ENCODE measurements at regions not wholly inside any gene's neighbourhood (a gene's known extent, or its start where the extent isn't known, plus 50 kb on each side); places are given as distances from the start of the nearest gene placed in this dataset.

DNA sequence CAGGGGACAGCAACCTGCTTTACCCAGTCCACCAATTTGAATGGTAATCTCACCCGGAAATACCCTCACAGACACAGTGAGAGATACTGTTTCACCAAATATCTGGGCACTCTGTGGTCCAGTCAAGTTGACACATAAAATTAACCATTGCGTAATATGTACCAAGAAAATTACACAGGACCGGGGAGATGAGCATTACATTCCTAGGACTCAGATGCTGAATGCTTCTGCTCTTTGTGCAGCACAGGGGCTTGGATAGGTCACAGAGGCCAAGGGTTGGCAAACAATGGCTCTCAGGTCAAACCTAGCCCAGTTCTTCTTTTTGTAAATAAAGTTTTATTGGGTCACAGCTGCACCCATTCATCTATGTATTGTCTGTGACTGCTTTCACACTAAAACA, 557.2 kb downstream of the MN1 start:
- H3K23ac ChIP-seq (ENCODE audit: insufficient read length, low read depth, low read length) = no peak overlapping the region
- Mint-ChIP-seq H3K4me1 (peaks cover 6 to 19% of the 10 kb centered on the region in 2 experiments), H3K27me3 (ENCODE audit: low read depth) (peaks cover 12% of the 10 kb centered on the region), H3K4me3 (no peak overlapping the region), H3K27ac (no peak overlapping the region), H3K9me3 (no peaks in the 10 kb centered on the region), H3K36me3 (ENCODE audit: insufficient read depth in 1 of 3, low read depth in 3 of 3) (no peaks in the 10 kb centered on the region)
- no peak overlapping the region for H2BK12ac ChIP-seq (ENCODE audit: insufficient read length, low read depth, low read length)
- no peaks in the 10 kb centered on the region for H3K79me1 ChIP-seq (ENCODE audit: insufficient read depth, low read depth, low read length, poor library complexity, severe bottlenecking)
- no peak overlapping the region for H3T11ph ChIP-seq (ENCODE audit: low read length)
- no peak overlapping the region for H2AFZ ChIP-seq (ENCODE audit: low read length)
- H2AK5ac ChIP-seq (ENCODE audit: insufficient read length, low read length) = no peak overlapping the region
- no peak for DNase-seq
- no CpG with 5 or more reads among the region's 3 CpGs for WGBS (ENCODE audit: extremely low coverage, insufficient read length, low lambda C conversion rate)
- no peak overlapping the region for H3K27ac ChIP-seq (ENCODE audit: insufficient read length, low read depth, low read length)
- no peak overlapping the region for H4K5ac ChIP-seq (ENCODE audit: insufficient read length, low read depth, low read length)
- no peaks in the 10 kb centered on the region for H3K23me2 ChIP-seq (ENCODE audit: insufficient read length, low read depth, low read length, poor library complexity, severe bottlenecking)
- H3K56ac ChIP-seq (ENCODE audit: insufficient read length, low read depth, low read length) = no peak overlapping the region
- peaks cover 2% of the 10 kb centered on the region; the same call in 1 of the 2 replicates for H3K4me1 ChIP-seq (ENCODE audit: insufficient read depth, low read length)
- no peak overlapping the region for H3K9ac ChIP-seq (ENCODE audit: extremely low read depth, insufficient read length, low read length)
- H2BK20ac ChIP-seq (ENCODE audit: low read depth, low read length, poor library complexity, severe bottlenecking) = no peak overlapping the region
- no peak overlapping the region for H3K14ac ChIP-seq (ENCODE audit: insufficient read depth, low read length)
- H3K79me2 ChIP-seq (ENCODE audit: insufficient read depth, low read length) = no peaks in the 10 kb centered on the region
- H2BK120ac ChIP-seq (ENCODE audit: low read depth, low read length, poor library complexity, severe bottlenecking) = no peak overlapping the region
- H4K8ac ChIP-seq (replicated peaks; ENCODE audit: insufficient read length, low read depth, low read length) = no peak overlapping the region
- TF ChIP-seq, protein P1, sequence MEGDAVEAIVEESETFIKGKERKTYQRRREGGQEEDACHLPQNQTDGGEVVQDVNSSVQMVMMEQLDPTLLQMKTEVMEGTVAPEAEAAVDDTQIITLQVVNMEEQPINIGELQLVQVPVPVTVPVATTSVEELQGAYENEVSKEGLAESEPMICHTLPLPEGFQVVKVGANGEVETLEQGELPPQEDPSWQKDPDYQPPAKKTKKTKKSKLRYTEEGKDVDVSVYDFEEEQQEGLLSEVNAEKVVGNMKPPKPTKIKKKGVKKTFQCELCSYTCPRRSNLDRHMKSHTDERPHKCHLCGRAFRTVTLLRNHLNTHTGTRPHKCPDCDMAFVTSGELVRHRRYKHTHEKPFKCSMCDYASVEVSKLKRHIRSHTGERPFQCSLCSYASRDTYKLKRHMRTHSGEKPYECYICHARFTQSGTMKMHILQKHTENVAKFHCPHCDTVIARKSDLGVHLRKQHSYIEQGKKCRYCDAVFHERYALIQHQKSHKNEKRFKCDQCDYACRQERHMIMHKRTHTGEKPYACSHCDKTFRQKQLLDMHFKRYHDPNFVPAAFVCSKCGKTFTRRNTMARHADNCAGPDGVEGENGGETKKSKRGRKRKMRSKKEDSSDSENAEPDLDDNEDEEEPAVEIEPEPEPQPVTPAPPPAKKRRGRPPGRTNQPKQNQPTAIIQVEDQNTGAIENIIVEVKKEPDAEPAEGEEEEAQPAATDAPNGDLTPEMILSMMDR (conservative IDR thresholded peaks at IDR 0.05) = no peak
- H3K4me2 ChIP-seq (ENCODE audit: insufficient read depth, insufficient read length, low read length) = no peak overlapping the region
- H4K91ac ChIP-seq (ENCODE audit: insufficient read length, low read depth, low read length) = no peak overlapping the region
- H2BK15ac ChIP-seq (ENCODE audit: low read depth, low read length) = no peak overlapping the region
- H3K4ac ChIP-seq (ENCODE audit: low read depth, low read length) = no peak overlapping the region
- no peak overlapping the region for H2BK5ac ChIP-seq (ENCODE audit: insufficient read length, low read length)
- peaks cover 5% of the 10 kb centered on the region for H4K20me1 ChIP-seq (ENCODE audit: control insufficient read depth, insufficient read depth, insufficient read length)
- H3K9me3 ChIP-seq (ENCODE audit: control insufficient read depth, low read depth, low read length) = no peaks in the 10 kb centered on the region
- H3K27me3 ChIP-seq (ENCODE audit: insufficient read depth, low read length) = no peaks in the 10 kb centered on the region
- no peak overlapping the region for H3K18ac ChIP-seq (ENCODE audit: insufficient read length, low read depth, low read length)
